Uterus (tissue), 2 donors: ENCODE measurements at regions not wholly inside any gene's neighbourhood (a gene's known extent, or its start where the extent isn't known, plus 50 kb on each side); places are given as distances from the start of the nearest gene placed in this dataset.

ENCODE experiments used
- POLR2A ChIP-seq, 2 donors: fragments of 450-650 bp; IDR thresholded peaks; one replicate each; pipeline ENCODE4 v1.6.1; 2016; ENCODE audit warnings: antibody characterized with exemption in 2 of 2, mild to moderate bottlenecking in 1 of 2, moderate library complexity in 1 of 2
- TF ChIP-seq, protein P1 (sequence below), 4 experiments: fragments of 200-600 bp in 2 of 4; fragments of 450-650 bp in 2 of 4; sonication (generic) in 2 of 4; IDR thresholded peaks; one replicate each; pipeline ENCODE4 v1.5.1; 2016 to 2019; ENCODE audit warnings: antibody characterized with exemption in 4 of 4, mild to moderate bottlenecking in 2 of 4, moderate library complexity in 1 of 4

GRCh38 chr17:6347776-6348175, 87.1 kb downstream of the AIPL1 start:
- TF ChIP-seq, protein P1, sequence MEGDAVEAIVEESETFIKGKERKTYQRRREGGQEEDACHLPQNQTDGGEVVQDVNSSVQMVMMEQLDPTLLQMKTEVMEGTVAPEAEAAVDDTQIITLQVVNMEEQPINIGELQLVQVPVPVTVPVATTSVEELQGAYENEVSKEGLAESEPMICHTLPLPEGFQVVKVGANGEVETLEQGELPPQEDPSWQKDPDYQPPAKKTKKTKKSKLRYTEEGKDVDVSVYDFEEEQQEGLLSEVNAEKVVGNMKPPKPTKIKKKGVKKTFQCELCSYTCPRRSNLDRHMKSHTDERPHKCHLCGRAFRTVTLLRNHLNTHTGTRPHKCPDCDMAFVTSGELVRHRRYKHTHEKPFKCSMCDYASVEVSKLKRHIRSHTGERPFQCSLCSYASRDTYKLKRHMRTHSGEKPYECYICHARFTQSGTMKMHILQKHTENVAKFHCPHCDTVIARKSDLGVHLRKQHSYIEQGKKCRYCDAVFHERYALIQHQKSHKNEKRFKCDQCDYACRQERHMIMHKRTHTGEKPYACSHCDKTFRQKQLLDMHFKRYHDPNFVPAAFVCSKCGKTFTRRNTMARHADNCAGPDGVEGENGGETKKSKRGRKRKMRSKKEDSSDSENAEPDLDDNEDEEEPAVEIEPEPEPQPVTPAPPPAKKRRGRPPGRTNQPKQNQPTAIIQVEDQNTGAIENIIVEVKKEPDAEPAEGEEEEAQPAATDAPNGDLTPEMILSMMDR (IDR thresholded peaks at IDR 0.05): no peak
- no peak for TF ChIP-seq POLR2A (IDR thresholded peaks at IDR 0.05)
